ENCODE measurements at regions not wholly inside any gene's neighbourhood (a gene's known extent, or its start where the extent isn't known, plus 50 kb on each side); places are given as distances from the start of the nearest gene placed in this dataset.

DNA sequence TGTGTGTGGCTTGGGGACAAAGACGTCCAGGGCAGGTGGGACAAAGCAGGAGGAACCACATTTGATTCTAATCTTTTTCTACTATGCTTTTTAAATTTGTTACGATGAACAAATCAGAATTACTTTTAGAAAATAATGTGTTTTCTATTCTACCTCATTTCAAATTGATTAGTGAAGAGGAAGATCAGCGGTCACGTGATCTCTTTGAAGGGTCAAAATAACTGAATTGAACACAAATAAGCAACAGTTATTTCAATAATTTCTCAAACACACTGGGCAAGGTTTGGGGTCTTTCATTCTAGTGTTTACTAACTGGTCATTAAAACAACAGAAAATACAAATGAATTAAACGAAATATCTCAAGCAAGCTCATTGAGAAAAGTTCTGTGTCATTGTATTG lies 773.0 kb upstream of the IGFBP3 start (continued):
- TF ChIP-seq, protein P1, sequence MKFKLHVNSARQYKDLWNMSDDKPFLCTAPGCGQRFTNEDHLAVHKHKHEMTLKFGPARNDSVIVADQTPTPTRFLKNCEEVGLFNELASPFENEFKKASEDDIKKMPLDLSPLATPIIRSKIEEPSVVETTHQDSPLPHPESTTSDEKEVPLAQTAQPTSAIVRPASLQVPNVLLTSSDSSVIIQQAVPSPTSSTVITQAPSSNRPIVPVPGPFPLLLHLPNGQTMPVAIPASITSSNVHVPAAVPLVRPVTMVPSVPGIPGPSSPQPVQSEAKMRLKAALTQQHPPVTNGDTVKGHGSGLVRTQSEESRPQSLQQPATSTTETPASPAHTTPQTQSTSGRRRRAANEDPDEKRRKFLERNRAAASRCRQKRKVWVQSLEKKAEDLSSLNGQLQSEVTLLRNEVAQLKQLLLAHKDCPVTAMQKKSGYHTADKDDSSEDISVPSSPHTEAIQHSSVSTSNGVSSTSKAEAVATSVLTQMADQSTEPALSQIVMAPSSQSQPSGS (IDR thresholded peaks at IDR 0.05; ENCODE audit: low read length), result no peak
- TF ChIP-seq ZNF274 (IDR thresholded peaks at IDR 0.05; ENCODE audit: borderline replicate concordance, extremely low read depth, low read length), result no peak
- no peak for TF ChIP-seq TBP (IDR thresholded peaks at IDR 0.05; ENCODE audit: low read depth, low read length)
- TF ChIP-seq NRF1 (IDR thresholded peaks at IDR 0.05; ENCODE audit: low read depth, low read length), result no peak

All from H1 (cell line).